ENCODE measurements at regions not wholly inside any gene's neighbourhood (a gene's known extent, or its start where the extent isn't known, plus 50 kb on each side); places are given as distances from the start of the nearest gene placed in this dataset.
"Not testable (repeated sequence)": the region's sequence is repeated elsewhere in the genome, so short reads cannot be mapped to it uniquely, and the experiment has no call there.

DNA sequence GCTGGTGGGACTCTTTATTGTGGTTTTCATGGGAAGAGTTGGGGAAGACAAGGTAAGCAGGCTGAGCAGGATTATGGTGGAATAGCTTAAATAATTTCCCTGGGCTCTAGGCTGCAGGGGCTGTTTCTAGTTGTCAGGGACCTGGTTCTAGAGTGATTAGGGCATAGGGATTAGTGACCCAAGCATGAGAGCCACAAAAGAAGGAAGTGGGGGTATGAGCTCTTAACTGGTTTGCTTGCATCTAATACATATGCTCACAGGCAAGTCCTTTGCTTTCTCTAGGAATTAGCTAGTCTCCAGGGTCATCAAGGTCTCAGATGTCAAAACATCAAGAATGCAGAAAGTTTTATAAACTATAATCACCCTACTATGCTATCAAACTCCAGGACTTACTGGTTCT lies 67.5 kb upstream of the NRN1 start:
- no peak for DNase-seq
- no peaks in the 10 kb centered on the region for H4K20me1 ChIP-seq (ENCODE audit: control insufficient read depth, insufficient read depth, low read length, poor library complexity, severe bottlenecking)
- CTCF ChIA-PET: interaction anchor here (1.0 kb wide), 1 partner anchor 17 kb away, joined by 5 read pairs; no protein-coding TSS in a partner anchor
- no peaks in the 10 kb centered on the region for H3K79me2 ChIP-seq (ENCODE audit: control insufficient read depth, insufficient read depth, low read length)
- no peak overlapping the region for H3K4me3 Mint-ChIP-seq
- no peak overlapping the region for H2AFZ ChIP-seq (ENCODE audit: insufficient read depth, low read depth, low read length, poor library complexity, severe bottlenecking)
- no peaks in the 10 kb centered on the region for H3K4me1 ChIP-seq (ENCODE audit: control insufficient read depth in 2 of 2, insufficient read depth in 2 of 2, low read length in 2 of 2)
- no peak overlapping the region for H3K9ac ChIP-seq (ENCODE audit: low read length)
- H3K27me3 ChIP-seq (replicated peaks in 1 of 4; ENCODE audit: control extremely low read depth in 1 of 4, control insufficient read depth in 3 of 4, insufficient read depth in 4 of 4, low read length in 3 of 4): peaks cover 0 to 31% (median 15%) of the 10 kb centered on the region in 4 experiments
- intact Hi-C loops (cut with micrococcal nuclease): no loop called here
- peaks cover 58% of the 10 kb centered on the region for H3K27me3 Mint-ChIP-seq
- peaks cover 0 to 4% (median 0%) of the 10 kb centered on the region in 3 donors for H3K9me3 ChIP-seq (ENCODE audit: control extremely low read depth in 1 of 3, control insufficient read depth in 2 of 3, insufficient read depth in 1 of 3, low read length in 2 of 3)
- POLR2A ChIA-PET: no interaction called here
- no peaks in the 10 kb centered on the region for H3K4me1 Mint-ChIP-seq
- no peak for TF ChIP-seq EZH2 (IDR thresholded peaks at IDR 0.05; ENCODE audit: borderline replicate concordance, insufficient read depth, low read depth, low read length, poor library complexity, severe bottlenecking)
- TF ChIP-seq, protein P1, sequence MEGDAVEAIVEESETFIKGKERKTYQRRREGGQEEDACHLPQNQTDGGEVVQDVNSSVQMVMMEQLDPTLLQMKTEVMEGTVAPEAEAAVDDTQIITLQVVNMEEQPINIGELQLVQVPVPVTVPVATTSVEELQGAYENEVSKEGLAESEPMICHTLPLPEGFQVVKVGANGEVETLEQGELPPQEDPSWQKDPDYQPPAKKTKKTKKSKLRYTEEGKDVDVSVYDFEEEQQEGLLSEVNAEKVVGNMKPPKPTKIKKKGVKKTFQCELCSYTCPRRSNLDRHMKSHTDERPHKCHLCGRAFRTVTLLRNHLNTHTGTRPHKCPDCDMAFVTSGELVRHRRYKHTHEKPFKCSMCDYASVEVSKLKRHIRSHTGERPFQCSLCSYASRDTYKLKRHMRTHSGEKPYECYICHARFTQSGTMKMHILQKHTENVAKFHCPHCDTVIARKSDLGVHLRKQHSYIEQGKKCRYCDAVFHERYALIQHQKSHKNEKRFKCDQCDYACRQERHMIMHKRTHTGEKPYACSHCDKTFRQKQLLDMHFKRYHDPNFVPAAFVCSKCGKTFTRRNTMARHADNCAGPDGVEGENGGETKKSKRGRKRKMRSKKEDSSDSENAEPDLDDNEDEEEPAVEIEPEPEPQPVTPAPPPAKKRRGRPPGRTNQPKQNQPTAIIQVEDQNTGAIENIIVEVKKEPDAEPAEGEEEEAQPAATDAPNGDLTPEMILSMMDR (IDR thresholded peaks at IDR 0.05): no peak
- H3K4me2 ChIP-seq (replicated peaks; ENCODE audit: low read depth, low read length, poor library complexity, severe bottlenecking): no peak overlapping the region
- no peaks in the 10 kb centered on the region for H3K36me3 ChIP-seq (replicated peaks in 1 of 2; ENCODE audit: control extremely low read depth in 1 of 2, control insufficient read depth in 1 of 2, extremely low read depth in 1 of 2, insufficient read depth in 2 of 2, low read length in 1 of 2)
- H3K27ac Mint-ChIP-seq: no peak overlapping the region
- ATAC-seq (ENCODE audit: low read depth): no peak
- H3K4me3 ChIP-seq (ENCODE audit: control extremely low read depth in 1 of 5, extremely low read depth in 1 of 5, insufficient read depth in 1 of 5, low read depth in 2 of 5, low read length in 4 of 5): no peak overlapping the region
- no peak overlapping the region for H3K27ac ChIP-seq (ENCODE audit: low read length in 2 of 2)
- peaks cover 5% of the 10 kb centered on the region for H3K9me3 Mint-ChIP-seq (ENCODE audit: insufficient read depth)

DNA sequence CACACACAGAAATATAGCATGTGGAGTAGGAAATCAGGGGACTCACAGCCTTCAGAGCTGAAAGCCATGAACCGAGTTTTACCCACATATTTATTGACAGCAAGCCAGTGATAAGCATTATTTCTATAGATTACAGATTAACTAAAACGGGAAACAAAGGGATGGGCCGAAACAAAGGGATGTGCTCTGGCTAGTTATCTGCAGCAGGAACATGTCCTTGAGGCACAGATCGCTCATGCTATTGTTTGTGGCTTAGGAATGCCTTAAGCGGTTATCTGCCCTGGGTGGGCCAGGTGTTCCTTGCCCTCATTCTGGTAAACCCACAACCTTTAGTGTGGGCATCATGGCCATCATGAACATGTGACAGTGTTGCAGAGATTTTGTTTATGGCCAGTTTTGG lies 61.4 kb upstream of the NRN1 start:
- DNase-seq; H3K4me1 ChIP-seq (ENCODE audit: control insufficient read depth in 2 of 2, insufficient read depth in 2 of 2, low read length in 2 of 2); H3K9ac ChIP-seq (ENCODE audit: low read length); H3K27ac ChIP-seq (ENCODE audit: low read length in 2 of 2); H3K27ac Mint-ChIP-seq; H4K20me1 ChIP-seq (ENCODE audit: control insufficient read depth, insufficient read depth, low read length, poor library complexity, severe bottlenecking); H3K4me3 ChIP-seq (ENCODE audit: control extremely low read depth in 1 of 5, extremely low read depth in 1 of 5, insufficient read depth in 1 of 5, low read depth in 2 of 5, low read length in 4 of 5); H3K4me3 Mint-ChIP-seq; H3K4me1 Mint-ChIP-seq; POLR2A ChIA-PET; H3K79me2 ChIP-seq (ENCODE audit: control insufficient read depth, insufficient read depth, low read length); intact Hi-C loops (cut with micrococcal nuclease); H2AFZ ChIP-seq (ENCODE audit: insufficient read depth, low read depth, low read length, poor library complexity, severe bottlenecking); H3K4me2 ChIP-seq (replicated peaks; ENCODE audit: low read depth, low read length, poor library complexity, severe bottlenecking); H3K36me3 ChIP-seq (replicated peaks in 1 of 2; ENCODE audit: control extremely low read depth in 1 of 2, control insufficient read depth in 1 of 2, extremely low read depth in 1 of 2, insufficient read depth in 2 of 2, low read length in 1 of 2); ATAC-seq (ENCODE audit: low read depth): not testable (repeated sequence)
- H3K9me3 Mint-ChIP-seq (ENCODE audit: insufficient read depth): peaks cover 16% of the 10 kb centered on the region
- peaks cover 70% of the 10 kb centered on the region for H3K27me3 Mint-ChIP-seq
- CTCF ChIA-PET: interaction anchor here (1.6 kb wide), 1 partner anchor 10 kb away, joined by 7 read pairs; no protein-coding TSS in a partner anchor
- 91% methylated on average over 4 of the region's 5 CpGs for WGBS (ENCODE audit: insufficient coverage)
- H3K9me3 ChIP-seq (ENCODE audit: control extremely low read depth in 1 of 3, control insufficient read depth in 2 of 3, insufficient read depth in 1 of 3, low read length in 2 of 3): peaks cover 0 to 11% (median 7%) of the 10 kb centered on the region in 3 donors
- H3K27me3 ChIP-seq (replicated peaks in 1 of 4; ENCODE audit: control extremely low read depth in 1 of 4, control insufficient read depth in 3 of 4, insufficient read depth in 4 of 4, low read length in 3 of 4): peaks cover 0 to 14% (median 7%) of the 10 kb centered on the region in 4 experiments
